ENCODE measurements at regions not wholly inside any gene's neighbourhood (a gene's known extent, or its start where the extent isn't known, plus 50 kb on each side); places are given as distances from the start of the nearest gene placed in this dataset.

- TF ChIP-seq ATF2 (CRISPR knock-in tag; IDR thresholded peaks at IDR 0.05) (peak; percentile 95), FOXK2 (IDR thresholded peaks at IDR 0.05) (no peak), CTCF (CRISPR knock-in tag; IDR thresholded peaks at IDR 0.05) (no peak), SIN3B (IDR thresholded peaks at IDR 0.05; ENCODE audit: low read length) (no peak), MTA3 (CRISPR knock-in tag; IDR thresholded peaks at IDR 0.05) (no peak), TAF1 (CRISPR knock-in tag; IDR thresholded peaks at IDR 0.05) (no peak), POLR2AphosphoS5 (IDR thresholded peaks at IDR 0.05; ENCODE audit: low read depth, low read length) (peak; percentile 59), ZSCAN12 (CRISPR knock-in tag; IDR thresholded peaks at IDR 0.05) (no peak)
Observed at GRCh38 chr20:22525069-22525820, 59.1 kb downstream of the FOXA2 start.

Measured in HepG2 (cell line).